ENCODE measurements at regions not wholly inside any gene's neighbourhood (a gene's known extent, or its start where the extent isn't known, plus 50 kb on each side); places are given as distances from the start of the nearest gene placed in this dataset.

DNA sequence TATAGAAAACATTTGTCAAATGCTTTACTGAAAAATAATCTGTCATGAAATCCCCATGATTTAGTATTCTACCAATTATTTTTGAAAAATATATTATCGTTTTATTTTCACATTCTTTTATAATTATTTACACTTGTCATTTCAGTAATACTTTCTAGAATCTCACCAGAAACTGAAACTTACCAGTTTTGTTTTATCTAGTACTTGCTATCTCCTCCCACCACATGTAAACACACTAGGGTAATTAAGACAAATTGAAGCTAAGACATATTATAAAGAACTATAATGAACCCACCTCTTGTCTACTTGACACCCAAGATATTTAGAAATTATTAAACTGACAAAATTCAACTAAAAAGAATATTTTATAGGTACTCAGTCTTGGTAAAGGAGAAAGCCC lies 51.5 kb upstream of the GRM3 start:
- Histone ChIP-seq H2AFZ (ENCODE audit: low read depth, low read length, poor library complexity, severe bottlenecking) (no peak overlapping the region), H3K27me3 (ENCODE audit: insufficient read depth, low read length) (no peaks in the 10 kb centered on the region), H4K20me1 (ENCODE audit: insufficient read depth) (no peaks in the 10 kb centered on the region), H3K9me3 (ENCODE audit: control insufficient read depth in 1 of 2, insufficient read depth in 1 of 2, low read depth in 1 of 2, low read length in 2 of 2) (no peaks in the 10 kb centered on the region), H3K9ac (ENCODE audit: low read length) (no peak overlapping the region), H3K4me1 (ENCODE audit: control insufficient read depth in 1 of 2, insufficient read depth in 2 of 2, low read length in 2 of 2) (no peaks in the 10 kb centered on the region), H3K36me3 (ENCODE audit: control insufficient read depth in 1 of 2, insufficient read depth in 2 of 2, low read length in 2 of 2) (no peaks in the 10 kb centered on the region), H3K9me2 (ENCODE audit: insufficient read depth) (no peaks in the 10 kb centered on the region), H3K4me2 (ENCODE audit: low read length) (no peak overlapping the region), H3K27ac (ENCODE audit: low read depth, low read length) (no peak overlapping the region), H3K79me2 (ENCODE audit: insufficient read depth, low read length) (no peaks in the 10 kb centered on the region), H3K4me3 (replicated peaks in 1 of 2; ENCODE audit: low read depth in 1 of 2, low read length in 2 of 2) (no peak overlapping the region)
- POLR2A ChIA-PET, result no interaction called here
- CTCF ChIA-PET, result no interaction called here
- no TSS peak for BruUV-seq (replicated peaks)
- DNase-seq (ENCODE audit: low read depth, low spot score) (no peak), ATAC-seq (no peak)
- no peak for TF ChIP-seq CBX3 (IDR thresholded peaks at IDR 0.05; ENCODE audit: low read depth)
- TF ChIP-seq SIN3A (IDR thresholded peaks at IDR 0.05; ENCODE audit: low read depth), result no peak
- TF ChIP-seq ZNF274 (IDR thresholded peaks at IDR 0.05; ENCODE audit: low read depth, low read length), result no peak
- TF ChIP-seq POLR2A (IDR thresholded peaks at IDR 0.05; ENCODE audit: borderline replicate concordance, extremely low read depth, insufficient read depth, insufficient read length), result no peak
- no peak for TF ChIP-seq POLR2AphosphoS5 (IDR thresholded peaks at IDR 0.05; ENCODE audit: low read depth, low read length)
- no peak for TF ChIP-seq SRF (IDR thresholded peaks at IDR 0.05; ENCODE audit: low read depth)
- TF ChIP-seq TCF7L2 (IDR thresholded peaks at IDR 0.05; ENCODE audit: borderline replicate concordance, extremely low read depth, insufficient read depth, insufficient read length), result no peak
- no peak for TF ChIP-seq RAD21 (IDR thresholded peaks at IDR 0.05; ENCODE audit: low read depth)
- TF ChIP-seq ELF1 (IDR thresholded peaks at IDR 0.05; ENCODE audit: borderline replicate concordance, low read depth), result no peak
- TF ChIP-seq, protein P1, sequence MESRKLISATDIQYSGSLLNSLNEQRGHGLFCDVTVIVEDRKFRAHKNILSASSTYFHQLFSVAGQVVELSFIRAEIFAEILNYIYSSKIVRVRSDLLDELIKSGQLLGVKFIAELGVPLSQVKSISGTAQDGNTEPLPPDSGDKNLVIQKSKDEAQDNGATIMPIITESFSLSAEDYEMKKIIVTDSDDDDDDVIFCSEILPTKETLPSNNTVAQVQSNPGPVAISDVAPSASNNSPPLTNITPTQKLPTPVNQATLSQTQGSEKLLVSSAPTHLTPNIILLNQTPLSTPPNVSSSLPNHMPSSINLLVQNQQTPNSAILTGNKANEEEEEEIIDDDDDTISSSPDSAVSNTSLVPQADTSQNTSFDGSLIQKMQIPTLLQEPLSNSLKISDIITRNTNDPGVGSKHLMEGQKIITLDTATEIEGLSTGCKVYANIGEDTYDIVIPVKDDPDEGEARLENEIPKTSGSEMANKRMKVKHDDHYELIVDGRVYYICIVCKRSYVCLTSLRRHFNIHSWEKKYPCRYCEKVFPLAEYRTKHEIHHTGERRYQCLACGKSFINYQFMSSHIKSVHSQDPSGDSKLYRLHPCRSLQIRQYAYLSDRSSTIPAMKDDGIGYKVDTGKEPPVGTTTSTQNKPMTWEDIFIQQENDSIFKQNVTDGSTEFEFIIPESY (IDR thresholded peaks at IDR 0.05; ENCODE audit: extremely low read depth, insufficient replicate concordance, low read length), result no peak
- TF ChIP-seq ZFX (IDR thresholded peaks at IDR 0.05), result no peak
- RAD21 ChIA-PET (ENCODE audit: low non-redundant PET in 1 of 2, low total read pairs in 2 of 2, uncharacterized antibody in 2 of 2, unreplicated experiment in 2 of 2), result no interaction called here
- intact Hi-C loops (cut with micrococcal nuclease), result no loop called here
